GM23338 (cell line): ENCODE measurements at regions not wholly inside any gene's neighbourhood (a gene's known extent, or its start where the extent isn't known, plus 50 kb on each side); places are given as distances from the start of the nearest gene placed in this dataset.

ENCODE experiments used
- CTCF ChIP-seq, 2 experiments: fragments of 200-600 bp in 1 of 2; sonication (generic) in 1 of 2; conservative IDR thresholded peaks; 2 replicates each; pipeline versions ENCODE4 v1.5.1 to v1.6.1; 2016 to 2017; ENCODE audit warnings: antibody characterized with exemption in 2 of 2, low read depth in 2 of 2, mild to moderate bottlenecking in 2 of 2, moderate library complexity in 1 of 2
- EZH2phosphoT487 ChIP-seq: fragments of 200-600 bp; sonication (generic); IDR thresholded peaks from one replicate; pipeline ENCODE4 v1.8.1; 2018; ENCODE audit warnings: antibody characterized with exemption; ENCODE audit not compliant: unreplicated experiment
- POLR2AphosphoS5 ChIP-seq: IDR thresholded peaks from 2 replicates; pipeline ENCODE4 v1.6.1; 2016; ENCODE audit warnings: antibody characterized with exemption, low read depth
- REST ChIP-seq: IDR thresholded peaks from one replicate; pipeline ENCODE4 v1.6.1; 2018; ENCODE audit warnings: antibody characterized with exemption; ENCODE audit not compliant: unreplicated experiment

GRCh38 chr19:30082168-30082567 is 140.1 kb downstream of the URI1 start:
- TF ChIP-seq EZH2phosphoT487 (no peak), CTCF (conservative IDR thresholded peaks at IDR 0.05; ENCODE audit: low read depth in 2 of 2) (peak in 1 of 2 experiments; percentile 14; a peak in 2 of 4 replicates), REST (no peak), POLR2AphosphoS5 (no peak)
